Stimulated activated CD4-positive, alpha-beta T cell treated with anti-CD3 and anti-CD28 coated beads, Interleukin-15, amount 100 ng/mL, for 48 hours (primary cell): ENCODE measurements at regions not wholly inside any gene's neighbourhood (a gene's known extent, or its start where the extent isn't known, plus 50 kb on each side); places are given as distances from the start of the nearest gene placed in this dataset.

Experiments used
- DNase-seq, 2 donors: peaks; one replicate each; pipeline ENCODE4 v3.0.0-alpha.2; 2020; ENCODE audit warnings: low read depth in 2 of 2

GRCh38 chr9:106704056-106704615 is 158.8 kb upstream of the ZNF462 start:
- DNase-seq = no peak

GRCh38 chr9:106707291-106707690 is 155.7 kb upstream of the ZNF462 start:
- DNase-seq = no peak

GRCh38 chr9:106707738-106708474 is 155.1 kb upstream of the ZNF462 start:
- DNase-seq = no peak

- no peak for DNase-seq
Measured at GRCh38 chr9:106708475-106709146, 154.4 kb upstream of the ZNF462 start.

GRCh38 chr9:106712279-106712678 is 150.7 kb upstream of the ZNF462 start:
- DNase-seq = no peak

GRCh38 chr9:106713206-106713605 is 149.8 kb upstream of the ZNF462 start:
- no peak for DNase-seq

GRCh38 chr9:106716820-106717219 is 146.1 kb upstream of the ZNF462 start:
- DNase-seq = no peak

- DNase-seq = no peak
Measured at GRCh38 chr9:106717686-106718085, 145.3 kb upstream of the ZNF462 start.

GRCh38 chr9:106718936-106719335 is 144.0 kb upstream of the ZNF462 start:
- no peak for DNase-seq

- DNase-seq = no peak
Measured at GRCh38 chr9:106722051-106722753, 140.8 kb upstream of the ZNF462 start.

GRCh38 chr9:106723926-106724325 is 139.0 kb upstream of the ZNF462 start:
- DNase-seq = no peak

GRCh38 chr9:106724566-106724965 is 138.4 kb upstream of the ZNF462 start:
- DNase-seq = no peak

- DNase-seq = no peak
Measured at GRCh38 chr9:106726070-106726815, 136.7 kb upstream of the ZNF462 start.

GRCh38 chr9:106727969-106728368 is 135.0 kb upstream of the ZNF462 start:
- no peak for DNase-seq

GRCh38 chr9:106728860-106729259 is 134.1 kb upstream of the ZNF462 start:
- DNase-seq = no peak

- no peak for DNase-seq
Measured at GRCh38 chr9:106731910-106732309, 131.1 kb upstream of the ZNF462 start.

- DNase-seq = no peak
Measured at GRCh38 chr9:106733828-106734380, 129.1 kb upstream of the ZNF462 start.

- DNase-seq = no peak
Measured at GRCh38 chr9:106737516-106737915, 125.5 kb upstream of the ZNF462 start.

- DNase-seq = no peak
Measured at GRCh38 chr9:106738109-106738508, 124.9 kb upstream of the ZNF462 start.

GRCh38 chr9:106745457-106745856 is 117.5 kb upstream of the ZNF462 start:
- no peak for DNase-seq

- no peak for DNase-seq
Measured at GRCh38 chr9:106745876-106746275, 117.1 kb upstream of the ZNF462 start.
